NCI-H526 treated with DMSO at 0.1 percent for 48 hours (cell line): ENCODE measurements at regions not wholly inside any gene's neighbourhood (a gene's known extent, or its start where the extent isn't known, plus 50 kb on each side); places are given as distances from the start of the nearest gene placed in this dataset.
"Not testable (repeated sequence)": the region's sequence is repeated elsewhere in the genome, so short reads cannot be mapped to it uniquely, and the experiment has no call there.

Source experiments
- DNase-seq: peaks from one replicate; lab custom pipeline; 2025; lab: John Stamatoyannopoulos, UW

DNA sequence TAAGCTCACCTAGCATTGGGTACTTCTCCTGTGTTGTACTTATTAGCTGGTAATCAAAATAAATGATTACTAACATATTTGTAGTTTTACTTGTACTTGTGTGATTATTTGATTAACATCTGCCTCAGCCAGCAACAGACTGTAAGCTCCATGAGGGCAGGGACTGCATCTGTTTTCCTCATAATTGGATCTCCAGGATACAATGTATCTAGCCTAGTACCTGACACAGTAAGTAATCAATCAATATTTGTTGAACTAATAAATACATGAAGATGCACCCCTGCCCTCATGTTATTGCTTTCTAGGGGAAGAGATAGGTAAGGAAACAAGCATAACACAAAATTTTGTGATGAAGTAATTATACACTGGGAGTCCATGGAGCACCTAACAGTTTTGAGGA, 101.5 kb downstream of the TENT5C start:
- DNase-seq: no peak

DNA sequence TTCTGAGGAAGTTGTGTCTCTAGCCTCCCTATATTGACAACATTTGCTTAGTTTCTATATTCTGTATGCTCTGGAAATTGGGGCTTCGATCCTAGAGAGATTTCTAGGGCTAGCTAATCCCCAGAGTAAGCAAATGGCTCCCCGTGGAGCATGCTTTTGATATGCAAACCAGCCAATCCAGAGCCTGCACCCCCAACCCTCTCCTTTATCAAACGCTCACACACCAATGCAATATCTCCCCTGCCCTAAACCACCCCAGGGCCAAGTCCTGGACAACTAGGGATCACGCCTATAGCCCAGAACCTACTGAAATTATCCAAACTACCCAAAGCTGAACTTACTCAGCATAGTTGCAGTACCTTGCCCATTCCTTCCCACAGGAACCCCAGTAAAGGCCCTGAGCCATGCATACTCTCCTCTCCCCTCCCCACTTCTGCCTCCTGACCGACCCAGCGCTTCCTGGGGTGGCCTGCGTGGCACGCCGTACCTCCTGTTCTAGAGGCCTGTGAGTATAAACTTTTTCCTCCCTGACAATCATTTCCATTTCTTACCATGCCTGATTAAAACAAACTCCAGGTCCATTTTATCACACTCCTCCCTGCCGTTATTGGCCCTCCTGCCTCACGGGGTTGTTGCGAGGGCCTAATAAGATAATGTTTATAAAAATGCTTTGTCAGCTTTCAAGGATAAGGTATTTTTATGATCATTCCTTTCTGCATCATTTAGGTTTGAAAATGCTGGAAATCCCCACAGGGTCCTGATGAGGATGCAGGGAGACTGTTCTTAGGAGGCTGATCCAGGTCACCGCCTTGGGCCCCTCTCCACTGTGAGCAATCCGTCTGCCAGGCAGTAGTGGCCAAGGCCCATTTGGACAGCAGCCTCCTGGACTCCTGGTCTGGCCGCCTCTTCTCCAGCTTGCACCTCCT, 102.7 kb downstream of the TENT5C start:
- DNase-seq: no peak

DNA sequence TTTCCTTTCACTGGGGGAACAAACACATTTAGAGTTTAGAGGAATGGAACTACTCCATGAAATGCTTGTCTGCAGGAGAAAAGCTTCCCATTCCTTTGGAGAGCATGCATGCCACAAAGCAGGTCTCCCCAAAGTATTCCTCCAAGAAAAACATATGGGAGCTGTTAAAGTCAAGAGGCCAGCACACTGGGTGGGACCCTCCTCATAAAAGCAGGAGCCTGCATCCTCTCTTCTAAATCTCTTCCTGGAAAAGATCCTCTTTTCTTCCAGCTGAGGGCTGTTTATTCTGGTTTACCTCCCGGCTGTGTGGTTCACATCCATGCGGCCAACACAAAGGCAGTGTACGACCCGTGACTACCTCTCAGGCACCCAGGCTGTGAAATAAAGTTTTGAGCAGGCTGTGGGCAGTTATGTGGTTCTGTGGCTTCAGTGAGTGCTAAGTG, 103.4 kb downstream of the TENT5C start:
- DNase-seq: no peak

DNA sequence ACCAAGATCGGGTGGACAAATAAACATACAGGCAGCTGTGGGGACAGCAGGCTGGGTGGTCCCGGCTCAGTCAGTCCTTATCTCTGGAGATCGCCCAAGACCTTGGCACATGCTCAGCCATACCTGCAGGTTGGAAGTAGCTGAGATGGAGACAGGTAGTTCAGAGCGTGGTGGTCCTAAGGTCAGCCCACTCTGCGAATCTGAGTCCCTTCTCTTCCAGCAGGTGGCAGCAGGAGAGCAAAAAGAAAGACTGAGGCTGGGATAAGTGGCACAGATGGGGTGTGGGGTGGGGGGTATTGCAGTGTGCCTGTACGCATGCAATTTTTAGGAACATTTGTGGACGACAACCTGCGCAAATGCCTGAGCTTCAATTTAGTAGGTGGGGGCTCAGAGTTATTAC, 104.9 kb downstream of the TENT5C start:
- DNase-seq: peak; percentile 4

DNA sequence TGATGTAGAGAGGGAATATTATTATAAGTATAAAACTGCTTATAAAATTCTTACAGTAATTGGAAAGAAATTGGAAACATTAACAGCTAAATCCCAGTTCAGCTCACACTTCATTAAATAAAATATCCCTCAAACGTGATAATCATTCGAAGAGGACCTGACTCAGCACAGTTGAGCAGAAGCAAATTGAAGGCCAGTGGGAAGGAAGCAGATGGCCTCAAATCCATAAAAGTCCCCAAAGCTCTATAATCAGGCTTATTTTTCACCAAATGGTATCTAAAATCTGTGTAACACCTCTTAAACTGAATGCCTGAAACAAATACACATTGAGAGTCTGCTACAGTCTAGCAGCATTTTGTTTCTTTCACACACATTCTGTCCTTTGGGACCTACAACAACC, 106.8 kb downstream of the TENT5C start:
- no peak for DNase-seq

DNA sequence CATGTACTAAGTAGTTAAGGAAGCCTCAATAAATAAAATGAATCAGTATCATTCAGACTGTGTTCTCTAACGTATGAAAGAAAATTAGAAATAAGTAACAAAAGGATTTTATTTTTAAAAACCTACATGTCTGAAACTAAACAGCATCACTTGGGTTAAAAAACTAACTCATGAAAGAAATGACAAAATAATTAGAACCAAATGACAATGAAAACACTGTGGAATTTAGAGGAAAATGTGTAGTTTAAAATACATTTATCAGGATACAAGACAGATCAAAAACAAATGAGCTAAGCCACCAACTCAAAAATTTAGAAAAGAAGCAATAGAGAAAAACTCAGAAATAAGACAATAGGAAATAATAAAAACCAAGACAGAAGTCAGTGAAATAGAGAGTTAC, 108.7 kb downstream of the TENT5C start:
- no peak for DNase-seq

DNA sequence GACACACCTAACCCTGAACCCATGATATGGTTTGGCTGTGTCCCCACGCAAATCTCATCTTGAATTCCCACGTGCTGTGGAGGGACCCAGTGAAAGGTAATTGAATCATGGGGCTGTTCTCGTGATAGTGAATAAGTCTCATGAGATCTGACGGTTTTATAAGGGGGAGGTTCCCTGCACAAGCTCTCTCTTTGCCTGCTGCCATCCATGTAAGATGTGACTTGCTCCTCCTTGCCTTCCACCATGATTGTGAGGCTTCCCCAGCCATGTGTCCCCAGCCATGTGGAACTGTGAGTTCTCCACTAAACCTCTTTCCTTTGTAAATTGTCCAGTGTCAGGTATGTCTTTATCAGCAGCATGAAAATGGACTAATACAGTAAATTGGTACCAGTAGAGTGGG, 110.2 kb downstream of the TENT5C start:
- DNase-seq: not testable (repeated sequence)

DNA sequence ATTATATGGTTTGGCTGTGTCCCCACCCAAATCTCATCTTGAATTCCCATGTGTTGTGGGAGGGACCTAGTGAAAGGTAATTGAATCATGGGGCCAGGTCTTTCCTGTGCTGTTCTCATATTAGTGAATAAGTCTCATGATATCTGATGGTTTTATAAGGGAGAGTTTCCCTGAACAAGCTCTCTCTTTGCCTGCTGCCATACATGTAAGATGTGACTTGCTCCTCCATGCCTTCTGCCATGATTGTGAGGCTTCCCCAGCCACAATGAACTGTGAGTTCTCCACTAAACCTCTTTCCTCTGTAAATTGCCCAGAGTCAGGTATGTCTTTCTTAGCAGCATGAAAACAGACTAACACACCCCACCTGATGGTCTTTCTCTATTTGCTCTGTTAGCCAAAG, 112.1 kb downstream of the TENT5C start:
- DNase-seq: not testable (repeated sequence)

DNA sequence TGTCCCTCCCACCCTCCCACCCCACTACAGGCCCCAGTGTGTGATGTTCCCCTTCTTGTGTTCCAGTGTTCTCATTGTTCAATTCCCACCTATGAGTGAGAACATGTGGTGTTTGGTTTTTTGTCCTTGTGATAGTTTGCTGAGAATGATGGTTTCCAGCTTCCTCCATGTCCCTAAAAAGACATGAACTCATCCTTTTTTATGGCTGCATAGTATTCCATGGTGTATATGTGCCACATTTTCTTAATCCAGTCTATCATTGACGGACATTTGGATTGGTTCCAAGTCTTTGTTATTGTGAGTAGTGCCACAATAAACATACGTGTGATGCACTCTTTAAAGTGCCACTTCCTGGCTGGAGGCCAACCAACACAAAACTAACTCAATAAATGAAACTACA, 112.7 kb downstream of the TENT5C start:
- DNase-seq: not testable (repeated sequence)

DNA sequence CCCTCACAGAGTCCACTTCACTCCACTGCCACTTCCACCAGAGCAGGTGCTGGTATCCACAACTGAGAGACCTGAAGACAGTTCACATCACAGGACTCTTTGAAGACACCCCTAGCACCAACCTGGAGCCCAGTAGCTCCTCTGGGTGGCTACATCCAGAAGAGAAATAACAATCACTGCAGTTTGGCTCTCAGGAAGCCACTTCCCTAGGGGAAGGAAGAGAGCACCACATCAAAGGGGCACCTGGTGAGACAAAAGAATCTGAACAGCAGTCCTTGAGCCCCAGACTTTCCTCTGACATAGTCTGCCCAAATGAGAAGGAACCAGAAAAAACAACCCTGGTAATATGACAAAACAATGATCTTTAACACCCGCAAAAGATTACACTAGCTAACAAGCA, 113.2 kb downstream of the TENT5C start:
- DNase-seq: no peak

DNA sequence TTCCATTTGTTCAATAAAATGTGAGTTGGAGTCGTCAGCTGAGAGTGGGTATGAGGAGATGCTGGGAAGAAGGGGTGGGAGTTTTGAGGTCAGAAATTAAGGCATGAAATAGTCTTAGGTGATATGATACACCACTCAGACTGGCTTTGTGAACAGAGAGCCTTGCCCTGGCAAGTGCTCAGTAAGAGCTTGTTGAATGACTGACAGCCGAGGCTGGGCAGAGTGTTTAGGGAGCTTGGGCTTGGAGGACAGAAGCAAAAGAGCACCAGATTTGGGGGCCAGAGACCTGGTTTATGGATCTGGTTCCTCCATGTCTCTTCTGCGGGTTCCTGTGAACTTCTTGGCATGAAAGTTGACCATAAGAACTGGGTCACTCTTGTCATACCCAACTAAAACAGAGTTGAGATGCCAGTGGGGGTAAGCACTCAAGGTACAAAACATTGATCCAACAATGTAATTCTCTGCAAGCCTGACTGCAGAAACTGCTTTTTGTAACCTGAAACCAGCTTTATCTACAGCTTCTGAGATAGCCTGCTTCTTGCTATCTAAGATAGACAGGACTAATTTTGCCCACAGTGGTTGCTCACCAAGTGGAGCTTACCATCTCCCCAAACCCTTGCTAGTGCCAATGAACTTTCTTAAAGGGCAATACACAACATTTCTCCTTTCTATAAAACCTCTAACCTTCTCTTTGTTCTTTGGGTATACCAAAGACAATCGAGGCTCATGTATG, 126.4 kb downstream of the TENT5C start:
- no peak for DNase-seq

DNA sequence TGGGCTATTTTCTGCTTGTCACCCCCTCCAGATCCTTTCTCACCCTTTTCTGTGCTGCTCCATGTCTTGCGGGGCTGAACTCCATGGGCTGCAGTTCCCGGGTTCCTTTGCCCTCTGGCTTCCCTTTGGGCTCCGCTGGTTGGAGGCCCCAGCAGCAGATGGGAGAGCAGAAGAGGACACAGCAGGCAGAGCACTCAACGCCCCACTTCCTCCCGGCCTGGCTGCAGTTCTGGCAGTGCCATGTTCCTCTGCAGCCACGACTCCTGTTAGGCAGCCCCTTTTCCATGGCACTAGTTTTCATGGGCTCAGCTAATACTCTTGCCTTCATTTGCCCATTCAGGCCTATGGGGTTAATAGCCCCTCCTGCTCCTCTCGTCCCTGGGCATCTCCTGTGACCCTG, 127.1 kb downstream of the TENT5C start:
- DNase-seq: no peak

DNA sequence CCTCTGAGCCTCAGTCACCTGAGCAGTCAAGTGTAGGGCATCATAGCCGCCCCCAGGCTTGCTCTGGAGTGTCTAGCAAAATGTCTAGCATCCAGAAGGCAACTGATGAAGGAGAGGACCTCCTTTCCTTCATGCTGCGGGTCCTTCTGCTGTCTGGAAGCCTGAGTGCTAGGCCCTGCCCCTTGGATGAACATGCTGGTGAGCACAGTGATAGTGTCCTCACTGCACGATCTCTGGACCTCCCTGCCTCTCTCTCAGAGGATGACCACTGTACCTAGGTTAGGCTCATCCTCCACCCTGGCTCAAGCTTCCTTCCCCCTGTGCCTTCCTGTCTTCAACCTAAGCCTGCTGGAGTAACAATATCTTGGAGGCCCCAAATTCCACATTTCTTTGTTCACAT, 128.6 kb downstream of the TENT5C start:
- no peak for DNase-seq

DNA sequence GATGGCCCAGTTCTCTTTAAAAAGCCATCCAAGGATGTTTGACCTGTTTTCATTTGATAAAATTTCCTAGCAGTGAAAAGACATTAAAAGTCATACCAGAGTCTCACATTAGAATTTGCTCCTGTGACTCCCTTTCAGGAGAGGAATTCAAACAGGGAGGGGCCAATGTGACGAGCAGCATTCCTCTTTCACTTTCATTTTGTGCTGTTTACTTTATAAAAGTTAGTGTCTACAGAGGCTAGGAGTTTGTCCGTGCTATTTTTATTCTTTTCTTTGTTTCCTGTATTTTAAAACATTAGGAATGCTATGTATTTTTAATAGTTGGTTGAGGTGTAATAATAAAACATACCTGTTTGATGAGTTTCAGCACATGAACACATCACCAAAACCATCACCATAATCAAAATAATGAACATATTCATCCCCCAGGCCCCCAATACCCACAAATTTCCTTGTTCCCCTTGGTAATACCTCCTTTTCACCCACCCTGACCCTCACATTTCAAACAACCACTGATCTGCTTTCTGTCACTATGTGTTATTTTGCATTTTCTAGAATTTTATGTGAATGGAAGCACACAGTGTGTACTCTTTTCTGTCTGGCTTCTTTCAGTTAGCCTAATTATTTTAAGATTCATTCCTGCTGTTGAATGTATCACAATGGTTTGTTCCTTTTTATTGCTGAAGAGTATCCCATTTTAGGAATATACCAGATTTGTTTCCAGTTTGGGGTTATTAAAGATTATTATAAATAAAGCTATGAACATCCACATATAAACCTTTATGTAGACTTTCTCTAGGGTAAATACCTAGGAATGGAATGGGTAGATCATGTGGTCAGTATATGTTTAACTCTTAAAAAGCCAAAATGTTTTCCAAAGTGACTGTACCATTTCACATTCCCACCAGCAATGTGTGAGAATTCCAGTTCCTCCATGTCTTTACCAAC, 129.5 kb downstream of the TENT5C start:
- DNase-seq: no peak

DNA sequence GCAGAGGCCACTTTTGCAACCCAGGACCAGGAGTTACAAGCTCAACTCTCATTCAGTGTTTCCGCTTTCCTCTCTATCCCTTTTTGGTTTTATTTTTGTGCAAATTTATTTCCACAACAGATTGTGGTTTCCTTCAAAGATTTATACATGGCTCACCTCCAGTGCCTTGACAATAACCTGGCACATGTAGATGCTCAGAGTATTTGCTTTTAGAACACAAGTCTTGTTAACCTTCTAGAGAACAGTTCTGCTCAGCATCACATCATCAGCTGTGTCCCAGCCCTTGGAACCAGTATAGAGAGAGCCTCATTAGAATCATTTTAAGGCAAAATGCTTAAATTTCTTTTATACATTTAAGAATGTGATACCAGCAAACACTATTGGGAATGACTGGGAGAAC, 133.7 kb downstream of the TENT5C start:
- no peak for DNase-seq

DNA sequence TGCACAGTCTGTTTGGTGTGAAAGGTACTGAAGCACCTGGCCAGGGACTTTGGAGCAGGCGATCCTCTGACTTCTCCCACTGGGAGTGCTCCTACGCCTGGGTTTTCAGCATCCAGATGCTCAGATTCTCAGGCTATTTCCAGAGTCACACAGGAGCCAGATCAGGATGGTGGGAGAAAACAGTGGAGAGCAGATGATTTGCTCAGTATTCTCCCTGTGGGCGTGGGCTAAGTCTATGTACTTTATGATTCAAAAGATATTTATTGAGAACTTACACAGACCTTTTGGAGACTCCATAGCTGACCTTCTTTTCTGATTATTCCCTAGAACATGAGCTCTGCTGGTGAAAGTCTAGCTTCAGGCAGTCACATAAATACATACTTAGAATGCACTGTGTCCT, 134.6 kb downstream of the TENT5C start:
- DNase-seq: no peak

DNA sequence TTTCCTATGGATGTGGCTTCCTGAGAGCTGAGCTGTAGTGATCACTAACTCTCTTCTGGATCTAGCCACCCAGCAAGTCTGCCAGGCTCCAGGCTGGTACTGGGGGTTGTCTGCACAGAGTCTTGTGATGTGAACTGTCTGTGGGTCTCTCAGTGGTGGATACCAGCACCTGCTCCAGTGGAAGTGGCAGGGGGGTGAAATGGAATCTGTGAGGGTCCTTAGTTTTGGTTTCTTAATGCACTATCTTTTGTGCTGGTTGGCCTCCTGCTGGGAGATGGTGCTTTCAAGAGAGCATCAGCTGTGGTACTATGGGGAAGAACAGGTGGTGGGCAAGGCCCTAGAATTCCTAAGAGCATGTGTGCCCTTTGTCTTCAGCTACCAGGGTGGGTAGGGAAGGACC, 140.7 kb downstream of the TENT5C start:
- DNase-seq: not testable (repeated sequence)

DNA sequence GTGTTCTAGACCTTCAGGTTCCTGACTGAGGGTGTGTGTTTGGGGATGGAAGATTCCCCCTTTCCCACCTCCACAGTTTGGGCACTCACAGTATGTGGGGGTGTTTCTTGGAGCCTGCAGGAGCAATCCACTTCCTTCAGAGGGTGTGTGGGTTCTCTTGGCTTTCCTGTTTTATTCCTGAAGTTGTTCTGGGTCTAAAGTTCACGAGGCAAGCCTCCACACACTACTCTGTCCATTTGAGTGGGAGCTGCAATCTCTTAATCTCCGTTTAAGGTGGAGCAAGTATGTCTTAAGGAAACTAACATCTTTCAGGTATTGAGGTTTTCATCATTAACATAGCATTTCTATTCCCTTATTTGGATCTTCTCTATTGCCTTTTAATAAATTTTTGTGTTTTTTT, 141.8 kb downstream of the TENT5C start:
- DNase-seq: no peak

DNA sequence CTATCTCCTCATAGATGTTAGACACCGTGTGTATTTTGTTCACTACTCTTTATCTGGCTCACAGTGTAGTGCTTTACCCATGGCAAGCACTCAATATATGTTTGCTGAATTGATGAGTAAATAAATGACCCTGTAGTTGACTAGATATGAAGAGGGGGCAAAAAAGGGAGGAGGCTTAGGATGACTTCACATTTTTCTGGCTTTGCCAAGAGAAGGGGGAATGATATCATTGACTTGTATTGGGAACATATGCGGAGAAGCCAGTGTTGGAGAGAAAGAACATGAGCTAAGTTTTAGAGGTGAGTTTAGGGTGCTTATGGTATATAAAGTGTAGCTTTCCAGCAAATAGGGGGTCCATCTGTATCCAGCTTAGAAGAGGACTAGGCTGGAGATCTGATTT, 145.5 kb downstream of the TENT5C start:
- DNase-seq: no peak

DNA sequence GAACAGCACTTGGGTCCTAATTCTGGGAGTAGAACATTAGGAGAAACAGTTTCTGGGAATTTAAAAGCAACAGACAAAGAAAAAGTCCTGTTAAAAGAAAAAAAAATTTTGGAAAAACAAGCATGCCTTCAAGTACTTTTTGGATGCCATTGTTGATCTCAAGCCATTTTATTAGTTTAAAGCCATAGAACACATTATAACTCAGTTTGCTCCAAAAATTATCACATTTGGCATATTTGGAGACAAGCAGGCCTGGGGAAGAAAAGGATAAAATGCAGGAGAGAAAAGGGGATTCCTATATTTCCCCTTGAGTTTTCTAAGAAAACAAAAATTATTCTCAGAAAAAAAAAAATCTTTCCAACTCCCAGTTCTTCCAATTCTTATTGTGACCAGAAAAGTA, 146.8 kb downstream of the TENT5C start:
- no peak for DNase-seq

DNA sequence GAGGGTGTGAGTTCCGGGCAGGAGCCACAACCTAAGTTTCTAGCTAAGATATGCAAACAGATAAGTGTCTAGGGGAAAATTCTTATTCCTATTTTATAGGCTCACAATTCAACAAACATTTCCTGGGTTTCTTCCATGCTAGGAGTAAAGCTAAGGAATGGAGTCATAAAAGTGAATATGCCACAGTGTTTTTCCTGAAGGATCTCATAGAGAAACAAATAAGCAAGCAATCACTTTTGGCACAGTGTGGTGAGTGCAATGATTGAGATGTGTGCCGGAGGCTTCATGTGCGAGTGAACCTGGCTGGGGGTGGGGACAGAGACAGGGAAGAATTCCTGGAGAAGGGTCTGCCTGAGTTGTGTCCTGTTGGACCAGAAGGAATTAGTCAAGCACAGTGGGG, 147.4 kb downstream of the TENT5C start:
- DNase-seq: no peak

DNA sequence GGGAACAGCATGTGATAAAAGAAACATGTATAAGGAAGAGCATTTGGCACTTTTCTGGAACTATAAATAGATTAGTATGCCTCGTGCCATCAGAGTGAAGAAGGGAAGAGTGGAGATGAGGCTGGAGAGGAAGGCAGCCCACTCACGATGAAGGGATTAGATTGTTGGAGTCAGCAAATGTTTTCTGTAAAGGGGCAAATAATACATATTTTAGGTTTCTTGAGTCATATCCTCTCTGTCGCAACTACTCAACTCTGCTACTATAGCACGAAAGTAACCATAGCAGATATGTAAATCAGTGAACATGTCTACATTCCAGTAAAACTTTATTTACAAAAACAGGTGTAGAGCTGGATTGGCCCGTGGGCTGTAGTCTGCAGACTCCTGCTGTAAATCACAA, 147.8 kb downstream of the TENT5C start:
- no peak for DNase-seq
